Endodermal cell (in vitro differentiated cells): ENCODE measurements at regions not wholly inside any gene's neighbourhood (a gene's known extent, or its start where the extent isn't known, plus 50 kb on each side); places are given as distances from the start of the nearest gene placed in this dataset.
"Not testable (repeated sequence)": the region's sequence is repeated elsewhere in the genome, so short reads cannot be mapped to it uniquely, and the experiment has no call there.

Experiments
- DNase-seq: peaks from one replicate; pipeline ENCODE4 v3.0.0-alpha.2; 2017
- H3K27ac ChIP-seq: 2 replicates; pipeline ENCODE4 v1.5.1; 2013; ENCODE audit warnings: mild to moderate bottlenecking, low read depth, low read length, moderate library complexity
- H3K27me3 ChIP-seq: 2 replicates; pipeline ENCODE4 v1.6.1; 2013; ENCODE audit warnings: mild to moderate bottlenecking, low read length, moderate library complexity; ENCODE audit not compliant: insufficient read depth, control insufficient read depth, poor library complexity, severe bottlenecking
- H3K36me3 ChIP-seq: 2 replicates; pipeline ENCODE4 v1.7.0; 2013; ENCODE audit warnings: mild to moderate bottlenecking, low read length, moderate library complexity; ENCODE audit not compliant: control insufficient read depth, insufficient read depth
- H3K4me1 ChIP-seq: one replicate; pipeline ENCODE4 v1.7.0; 2013; ENCODE audit warnings: low read length; ENCODE audit not compliant: control insufficient read depth, insufficient read depth
- H3K4me3 ChIP-seq: 2 replicates; pipeline ENCODE4 v1.5.1; 2013; ENCODE audit warnings: mild to moderate bottlenecking, low read length, moderate library complexity
- H3K9ac ChIP-seq: 2 replicates; pipeline ENCODE4 v1.6.1; 2013; ENCODE audit warnings: mild to moderate bottlenecking, low read length, moderate library complexity; ENCODE audit not compliant: poor library complexity, severe bottlenecking; ENCODE audit errors: extremely low read depth
- H3K9me3 ChIP-seq: 2 replicates; pipeline ENCODE4 v1.6.1; 2013; ENCODE audit warnings: mild to moderate bottlenecking, low read length, moderate library complexity; ENCODE audit not compliant: control insufficient read depth
- H3K27ac Mint-ChIP-seq: 2 replicates; pipeline ENCODE4 v1.8.0; 2020; ENCODE audit warnings: mixed read lengths
- H3K27me3 Mint-ChIP-seq: 2 replicates; pipeline ENCODE4 v1.8.0; 2021; ENCODE audit warnings: mild to moderate bottlenecking, mixed read lengths; ENCODE audit not compliant: insufficient read depth
- H3K36me3 Mint-ChIP-seq: 2 replicates; pipeline ENCODE4 v1.8.0; 2020; ENCODE audit warnings: low read depth, mixed read lengths
- H3K4me1 Mint-ChIP-seq: 2 replicates; pipeline ENCODE4 v1.8.0; 2020; ENCODE audit warnings: mixed read lengths
- H3K4me3 Mint-ChIP-seq: 2 replicates; pipeline ENCODE4 v1.8.0; 2020; ENCODE audit warnings: mild to moderate bottlenecking, moderate library complexity, mixed read lengths
- H3K9me3 Mint-ChIP-seq: 2 replicates; pipeline ENCODE4 v1.8.0; 2020; ENCODE audit warnings: mild to moderate bottlenecking, mixed read lengths
- WGBS, 2 experiments: methylation state at CpG; one replicate each; pipeline versions ENCODE4 v1.1.5 to v1.1.7; 2013; ENCODE audit warnings: missing lambda C conversion rate in 2 of 2, mixed read lengths in 1 of 2; ENCODE audit not compliant: insufficient coverage in 1 of 2, insufficient read length in 1 of 2; 5-methylcytosine and 5-hydroxymethylcytosine counted together
- TF ChIP-seq, protein P1 (sequence below): fragments of 200-600 bp; sonication (generic); conservative IDR thresholded peaks from 2 replicates; pipeline ENCODE4 v1.5.0; 2021; ENCODE audit warnings: antibody characterized with exemption, mild to moderate bottlenecking

- WGBS, 2 experiments = 94 to 100% methylated on average over 1 to 7 of the region's 7 CpGs
- TF ChIP-seq, protein P1, sequence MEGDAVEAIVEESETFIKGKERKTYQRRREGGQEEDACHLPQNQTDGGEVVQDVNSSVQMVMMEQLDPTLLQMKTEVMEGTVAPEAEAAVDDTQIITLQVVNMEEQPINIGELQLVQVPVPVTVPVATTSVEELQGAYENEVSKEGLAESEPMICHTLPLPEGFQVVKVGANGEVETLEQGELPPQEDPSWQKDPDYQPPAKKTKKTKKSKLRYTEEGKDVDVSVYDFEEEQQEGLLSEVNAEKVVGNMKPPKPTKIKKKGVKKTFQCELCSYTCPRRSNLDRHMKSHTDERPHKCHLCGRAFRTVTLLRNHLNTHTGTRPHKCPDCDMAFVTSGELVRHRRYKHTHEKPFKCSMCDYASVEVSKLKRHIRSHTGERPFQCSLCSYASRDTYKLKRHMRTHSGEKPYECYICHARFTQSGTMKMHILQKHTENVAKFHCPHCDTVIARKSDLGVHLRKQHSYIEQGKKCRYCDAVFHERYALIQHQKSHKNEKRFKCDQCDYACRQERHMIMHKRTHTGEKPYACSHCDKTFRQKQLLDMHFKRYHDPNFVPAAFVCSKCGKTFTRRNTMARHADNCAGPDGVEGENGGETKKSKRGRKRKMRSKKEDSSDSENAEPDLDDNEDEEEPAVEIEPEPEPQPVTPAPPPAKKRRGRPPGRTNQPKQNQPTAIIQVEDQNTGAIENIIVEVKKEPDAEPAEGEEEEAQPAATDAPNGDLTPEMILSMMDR = peak; percentile 30
These were observed 523.9 kb downstream of the GLUD2 start for GRCh38 chrX:121571333-121571732.

DNA sequence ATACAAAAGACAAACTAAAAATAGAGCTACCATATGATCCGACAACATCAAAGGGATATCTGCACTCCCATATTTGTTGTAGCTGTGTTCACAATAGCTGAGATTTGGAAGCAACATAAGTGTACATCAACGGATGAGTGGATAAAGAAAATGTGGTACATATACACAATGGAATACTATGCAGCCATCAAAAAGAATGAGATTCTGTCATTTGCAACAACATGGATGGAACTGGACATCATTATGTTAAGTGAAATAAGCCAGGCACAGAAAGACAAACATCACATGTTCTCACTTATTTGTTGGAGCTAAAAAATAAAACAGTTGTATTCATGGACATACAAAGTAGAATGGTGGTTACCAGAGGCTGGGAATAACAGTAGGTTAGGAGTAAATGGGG, 527.0 kb downstream of the GLUD2 start:
- H3K27me3 ChIP-seq, H3K27ac Mint-ChIP-seq, H3K36me3 ChIP-seq, H3K4me3 ChIP-seq, H3K4me1 Mint-ChIP-seq, H3K9ac ChIP-seq, H3K4me1 ChIP-seq, H3K36me3 Mint-ChIP-seq, H3K4me3 Mint-ChIP-seq, DNase-seq, H3K9me3 ChIP-seq, H3K27ac ChIP-seq: not testable (repeated sequence)
- peaks cover 42% of the 10 kb centered on the region for H3K9me3 Mint-ChIP-seq
- H3K27me3 Mint-ChIP-seq = peaks cover 12% of the 10 kb centered on the region
- WGBS, 2 experiments = 90% methylated on average over 2 of the region's 2 CpGs; no CpG with 5 or more reads in 1 of the 2 experiments

More at GRCh38 chrX:121571333-121571732, 523.9 kb downstream of the GLUD2 start:
- H3K27me3 ChIP-seq = no peaks in the 10 kb centered on the region
- H3K36me3 Mint-ChIP-seq = no peaks in the 10 kb centered on the region
- H3K4me1 ChIP-seq = no peaks in the 10 kb centered on the region
- peaks cover 46% of the 10 kb centered on the region for H3K9me3 Mint-ChIP-seq
- no peaks in the 10 kb centered on the region for H3K9me3 ChIP-seq
- H3K4me1 Mint-ChIP-seq = no peaks in the 10 kb centered on the region
- no peak for DNase-seq
- no peak overlapping the region for H3K27ac ChIP-seq
- H3K27me3 Mint-ChIP-seq = peaks cover 8% of the 10 kb centered on the region
- H3K36me3 ChIP-seq = no peaks in the 10 kb centered on the region
- H3K4me3 Mint-ChIP-seq = no peak overlapping the region
- no peak overlapping the region for H3K9ac ChIP-seq
- H3K4me3 ChIP-seq = no peak overlapping the region
- no peak overlapping the region for H3K27ac Mint-ChIP-seq

- Mint-ChIP-seq H3K4me1 (no peaks in the 10 kb centered on the region), H3K27me3 (peaks cover 10% of the 10 kb centered on the region), H3K27ac (no peak overlapping the region), H3K4me3 (no peak overlapping the region), H3K36me3 (no peaks in the 10 kb centered on the region), H3K9me3 (peaks cover 22% of the 10 kb centered on the region)
- no peaks in the 10 kb centered on the region for H3K27me3 ChIP-seq
- no peak overlapping the region for H3K4me3 ChIP-seq
- H3K27ac ChIP-seq = no peak overlapping the region
- no peak for DNase-seq
- no peaks in the 10 kb centered on the region for H3K36me3 ChIP-seq
- no peaks in the 10 kb centered on the region for H3K9me3 ChIP-seq
- TF ChIP-seq, protein P1 = peak; percentile 65
- 23% methylated on average over 2 of the region's 3 CpGs; no CpG with 5 or more reads in 1 of the 2 experiments for WGBS, 2 experiments
- no peaks in the 10 kb centered on the region for H3K4me1 ChIP-seq
- no peak overlapping the region for H3K9ac ChIP-seq
These were observed 531.8 kb downstream of the GLUD2 start for GRCh38 chrX:121579016-121579760.
